ENCODE measurements at regions not wholly inside any gene's neighbourhood (a gene's known extent, or its start where the extent isn't known, plus 50 kb on each side); places are given as distances from the start of the nearest gene placed in this dataset.

DNA sequence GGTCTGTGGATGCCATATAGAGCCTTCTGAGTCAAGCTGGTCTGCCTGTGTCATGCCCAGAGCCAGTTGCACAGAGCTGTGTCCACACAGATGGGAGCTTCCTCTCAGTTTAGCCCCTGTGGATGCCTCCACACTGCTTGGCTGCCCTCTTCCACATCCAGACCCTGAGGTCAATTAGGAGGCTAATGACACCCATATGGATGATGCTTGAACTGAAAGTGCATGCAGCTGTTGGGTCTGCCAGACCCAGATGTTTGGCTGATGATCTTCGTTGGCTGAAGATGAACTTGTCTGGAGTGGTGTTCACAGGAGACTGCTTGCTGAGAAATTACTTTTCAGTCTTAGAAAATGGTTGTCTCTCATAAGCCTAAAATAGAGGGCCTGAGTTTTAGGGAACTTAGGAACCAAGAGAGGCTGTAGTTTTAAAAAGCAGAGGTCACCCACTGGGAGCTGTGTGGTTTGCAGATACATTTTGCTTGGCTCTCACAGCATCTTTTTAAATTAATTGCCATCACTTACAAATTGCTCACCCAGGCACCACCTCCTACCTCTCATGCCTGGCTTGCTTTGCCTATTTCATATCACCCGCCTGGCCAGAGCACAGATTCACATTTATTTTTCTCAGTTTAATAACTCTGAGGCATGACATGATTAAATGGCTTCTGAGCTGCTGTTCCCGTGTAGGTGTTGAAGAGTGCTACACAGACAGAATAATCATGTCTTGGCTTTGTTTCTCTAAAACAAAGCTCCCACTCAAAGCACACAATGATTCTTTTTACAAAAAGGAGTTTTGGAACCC lies 176.1 kb downstream of the MINAR1 start:
- TF ChIP-seq CTCF (IDR thresholded peaks at IDR 0.05), result no peak
- Histone ChIP-seq H3K27me3 (no peaks in the 10 kb centered on the region), H3K9me3 (no peaks in the 10 kb centered on the region), H3K36me3 (no peaks in the 10 kb centered on the region), H3K4me1 (no peaks in the 10 kb centered on the region), H3K4me3 (no peak overlapping the region), H3K27ac (no peak overlapping the region)
- intact Hi-C loops (cut with DNase I), result no loop called here
- ATAC-seq, result peak; percentile 30
- no peak for DNase-seq

GRCh38 chr15:79609506-79609905 lies 177.4 kb downstream of the MINAR1 start:
- no peaks in the 10 kb centered on the region for H3K4me1 ChIP-seq
- no peak overlapping the region for H3K27ac ChIP-seq
- H3K9me3 ChIP-seq, result no peaks in the 10 kb centered on the region
- no peaks in the 10 kb centered on the region for H3K27me3 ChIP-seq
- no peaks in the 10 kb centered on the region for H3K36me3 ChIP-seq
- intact Hi-C loops (cut with DNase I), result no loop called here
- no peak for DNase-seq
- no peak for TF ChIP-seq CTCF (IDR thresholded peaks at IDR 0.05)
- no peak overlapping the region for H3K4me3 ChIP-seq
- ATAC-seq, result no peak

- ATAC-seq (no peak), DNase-seq (no peak)
- TF ChIP-seq CTCF (IDR thresholded peaks at IDR 0.05), result no peak
- Histone ChIP-seq H3K9me3 (no peaks in the 10 kb centered on the region), H3K27ac (no peak overlapping the region), H3K4me1 (no peaks in the 10 kb centered on the region), H3K4me3 (no peak overlapping the region), H3K36me3 (no peaks in the 10 kb centered on the region), H3K27me3 (no peaks in the 10 kb centered on the region)
- intact Hi-C loops (cut with DNase I), result no loop called here
Measured at GRCh38 chr15:79610021-79610420, 177.9 kb downstream of the MINAR1 start.

- TF ChIP-seq CTCF (IDR thresholded peaks at IDR 0.05), result no peak
- intact Hi-C loops (cut with DNase I), result no loop called here
- Histone ChIP-seq H3K27ac (no peak overlapping the region), H3K9me3 (no peaks in the 10 kb centered on the region), H3K4me3 (no peak overlapping the region), H3K36me3 (no peaks in the 10 kb centered on the region), H3K27me3 (no peaks in the 10 kb centered on the region), H3K4me1 (no peaks in the 10 kb centered on the region)
- DNase-seq (no peak), ATAC-seq (no peak)
Measured at GRCh38 chr15:79615754-79616153, 183.6 kb downstream of the MINAR1 start.

DNA sequence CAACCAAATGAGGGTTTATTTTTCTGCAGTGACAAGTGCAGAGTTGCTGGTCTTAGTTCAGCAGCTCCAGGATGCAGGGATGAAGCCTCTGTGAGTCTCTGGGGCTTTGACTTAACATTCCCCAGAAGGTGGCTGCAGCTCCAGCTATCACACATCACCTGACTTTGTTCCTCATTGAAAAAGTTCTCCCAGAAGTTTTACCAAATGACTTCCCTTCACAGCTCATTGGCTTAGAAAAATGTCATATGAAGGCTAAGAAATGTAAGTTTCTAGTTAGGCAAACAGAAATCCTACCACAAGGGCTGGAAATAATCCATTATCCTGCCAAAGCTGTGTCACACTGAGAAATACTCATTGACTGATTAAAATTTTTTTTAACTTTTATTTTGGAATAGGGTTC lies 184.9 kb downstream of the MINAR1 start:
- Histone ChIP-seq H3K9me3 (no peaks in the 10 kb centered on the region), H3K4me3 (no peak overlapping the region), H3K27ac (no peak overlapping the region), H3K36me3 (no peaks in the 10 kb centered on the region), H3K27me3 (no peaks in the 10 kb centered on the region), H3K4me1 (no peaks in the 10 kb centered on the region)
- DNase-seq, result no peak
- intact Hi-C loops (cut with DNase I), result no loop called here
- no peak for ATAC-seq
- no peak for TF ChIP-seq CTCF (IDR thresholded peaks at IDR 0.05)
